SW 1271 (cell line): ENCODE measurements at regions not wholly inside any gene's neighbourhood (a gene's known extent, or its start where the extent isn't known, plus 50 kb on each side); places are given as distances from the start of the nearest gene placed in this dataset.

Source experiments
- DNase-seq, 2 experiments: peaks; one replicate each; lab custom pipeline; 2025; lab: John Stamatoyannopoulos, UW

DNA sequence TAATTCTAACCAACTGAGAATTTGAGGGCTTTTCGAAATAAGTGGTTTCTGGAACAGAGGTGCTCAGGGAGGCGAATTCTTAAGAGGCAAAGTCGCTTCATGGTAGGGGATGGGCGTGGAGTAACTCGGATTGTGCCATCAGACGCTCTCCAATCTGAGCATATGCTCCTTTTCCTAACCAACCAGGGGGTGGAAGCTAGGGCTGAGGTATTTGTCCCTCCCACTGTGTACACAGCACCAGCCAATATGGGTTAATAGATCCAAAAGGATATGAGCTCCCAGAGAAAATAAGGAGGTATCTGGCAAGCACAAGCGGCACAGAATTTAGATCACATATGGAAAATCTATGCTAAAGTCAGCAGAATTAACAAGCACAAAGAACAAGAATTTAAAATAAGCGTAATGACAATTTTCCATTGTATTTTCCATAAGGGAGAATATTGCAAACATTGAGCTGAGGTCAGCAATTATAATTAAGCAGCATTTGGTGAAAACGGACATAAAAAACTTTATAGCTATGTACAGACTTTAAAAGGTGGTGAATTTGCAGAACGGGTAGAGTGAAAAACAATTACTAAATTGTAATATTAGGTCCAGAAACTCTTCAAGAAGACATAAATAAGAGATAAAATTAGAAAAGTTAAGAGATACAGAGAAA is 55.0 kb upstream of the PHACTR1 start:
- DNase-seq = no peak
